ENCODE measurements at regions not wholly inside any gene's neighbourhood (a gene's known extent, or its start where the extent isn't known, plus 50 kb on each side); places are given as distances from the start of the nearest gene placed in this dataset.

GRCh38 chr16:31698901-31699300 lies 171.2 kb downstream of the AHSP start:
- TF ChIP-seq ZBTB7A (IDR thresholded peaks at IDR 0.05; ENCODE audit: low read depth) (no peak), YY1 (IDR thresholded peaks at IDR 0.05; ENCODE audit: low read depth) (no peak), RAD21 (IDR thresholded peaks at IDR 0.05; ENCODE audit: low read depth) (no peak), TEAD4 (IDR thresholded peaks at IDR 0.05) (no peak), EP300 (IDR thresholded peaks at IDR 0.05; ENCODE audit: borderline replicate concordance) (no peak), TCF12 (IDR thresholded peaks at IDR 0.05; ENCODE audit: low read depth) (no peak), REST (IDR thresholded peaks at IDR 0.05; ENCODE audit: low read depth) (no peak), FOXM1 (IDR thresholded peaks at IDR 0.05; ENCODE audit: borderline replicate concordance, low read depth) (no peak), MAX (IDR thresholded peaks at IDR 0.05) (no peak), CEBPB (IDR thresholded peaks at IDR 0.05) (no peak), NFIC (IDR thresholded peaks at IDR 0.05) (no peak), TAF1 (IDR thresholded peaks at IDR 0.05; ENCODE audit: low read depth) (no peak)

Measured in Ishikawa (cell line).